ENCODE measurements at regions not wholly inside any gene's neighbourhood (a gene's known extent, or its start where the extent isn't known, plus 50 kb on each side); places are given as distances from the start of the nearest gene placed in this dataset.
A peak's percentile ranks its signal among the peaks of the same experiment; 100 is the strongest.

GRCh38 chr6:169165561-169166300, 87.9 kb downstream of the THBS2 start:
- DNase-seq (ENCODE audit: low read depth), result no peak

GRCh38 chr6:169164986-169165385, 88.7 kb downstream of the THBS2 start:
- no peak for DNase-seq (ENCODE audit: low read depth)

- no peak for DNase-seq (ENCODE audit: low read depth)
Observed at GRCh38 chr6:169164451-169164850, 89.2 kb downstream of the THBS2 start.

- DNase-seq (ENCODE audit: low read depth), result no peak
Observed at GRCh38 chr6:169163411-169163901, 90.2 kb downstream of the THBS2 start.

GRCh38 chr6:169162752-169163407, 90.8 kb downstream of the THBS2 start:
- peak; percentile 99 for DNase-seq (ENCODE audit: low read depth)

- DNase-seq (ENCODE audit: low read depth), result no peak
Observed at GRCh38 chr6:169162249-169162648, 91.4 kb downstream of the THBS2 start.

- DNase-seq (ENCODE audit: low read depth), result no peak
Observed at GRCh38 chr6:169161572-169162167, 92.0 kb downstream of the THBS2 start.

- no peak for DNase-seq (ENCODE audit: low read depth)
Observed at GRCh38 chr6:169160855-169161560, 92.6 kb downstream of the THBS2 start.

GRCh38 chr6:169160091-169160854, 93.4 kb downstream of the THBS2 start:
- DNase-seq (ENCODE audit: low read depth), result no peak

GRCh38 chr6:169159331-169159730, 94.3 kb downstream of the THBS2 start:
- DNase-seq (ENCODE audit: low read depth), result no peak

GRCh38 chr6:169158691-169159090, 95.0 kb downstream of the THBS2 start:
- DNase-seq (ENCODE audit: low read depth), result no peak

GRCh38 chr6:169158174-169158573, 95.5 kb downstream of the THBS2 start:
- no peak for DNase-seq (ENCODE audit: low read depth)

GRCh38 chr6:169157197-169158148, 96.2 kb downstream of the THBS2 start:
- DNase-seq (ENCODE audit: low read depth), result no peak

- no peak for DNase-seq (ENCODE audit: low read depth)
Observed at GRCh38 chr6:169156793-169157147, 96.9 kb downstream of the THBS2 start.

- DNase-seq (ENCODE audit: low read depth), result no peak
Observed at GRCh38 chr6:169156108-169156792, 97.4 kb downstream of the THBS2 start.

GRCh38 chr6:169155481-169155880, 98.2 kb downstream of the THBS2 start:
- DNase-seq (ENCODE audit: low read depth), result no peak

- no peak for DNase-seq (ENCODE audit: low read depth)
Observed at GRCh38 chr6:169153401-169153800, 100.2 kb downstream of the THBS2 start.

GRCh38 chr6:169146521-169146920, 107.1 kb downstream of the THBS2 start:
- DNase-seq (ENCODE audit: low read depth), result no peak

- no peak for DNase-seq (ENCODE audit: low read depth)
Observed at GRCh38 chr6:169145991-169146501, 107.6 kb downstream of the THBS2 start.

- DNase-seq (ENCODE audit: low read depth), result no peak
Observed at GRCh38 chr6:169145496-169145895, 108.2 kb downstream of the THBS2 start.

Data from GM04504 (cell line).